Epithelial cell of prostate (primary cell): ENCODE measurements at regions not wholly inside any gene's neighbourhood (a gene's known extent, or its start where the extent isn't known, plus 50 kb on each side); places are given as distances from the start of the nearest gene placed in this dataset.

Experiments
- DNase-seq: peaks from one replicate; pipeline ENCODE4 v3.0.0-alpha.2; 2011; ENCODE audit warnings: low read depth, low spot score
- H3K27ac ChIP-seq: fragments of 450-650 bp; 2 replicates; pipeline ENCODE4 v1.5.1; 2017; ENCODE audit warnings: mild to moderate bottlenecking

DNA sequence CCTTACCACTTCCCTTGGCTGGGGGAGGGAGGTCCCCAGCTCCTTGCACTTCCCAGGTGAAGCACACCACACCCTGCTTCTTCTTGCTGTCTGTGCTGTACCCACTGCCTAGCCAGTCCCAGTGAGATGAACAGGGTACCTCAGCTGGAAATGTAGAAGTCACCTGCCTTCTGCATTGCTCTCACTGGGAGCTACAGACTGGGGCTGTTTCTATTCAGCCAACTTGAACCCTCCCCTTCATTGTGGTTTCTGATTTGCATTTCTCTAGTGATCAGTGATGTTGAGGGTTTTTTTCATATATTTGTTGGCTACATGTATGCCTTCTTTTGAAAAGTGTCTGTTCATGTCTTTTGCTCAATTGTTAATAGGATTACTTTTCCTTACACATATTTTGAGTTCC lies 222.8 kb downstream of the DDX3Y start:
- no peak overlapping the region for H3K27ac ChIP-seq
- no peak for DNase-seq

DNA sequence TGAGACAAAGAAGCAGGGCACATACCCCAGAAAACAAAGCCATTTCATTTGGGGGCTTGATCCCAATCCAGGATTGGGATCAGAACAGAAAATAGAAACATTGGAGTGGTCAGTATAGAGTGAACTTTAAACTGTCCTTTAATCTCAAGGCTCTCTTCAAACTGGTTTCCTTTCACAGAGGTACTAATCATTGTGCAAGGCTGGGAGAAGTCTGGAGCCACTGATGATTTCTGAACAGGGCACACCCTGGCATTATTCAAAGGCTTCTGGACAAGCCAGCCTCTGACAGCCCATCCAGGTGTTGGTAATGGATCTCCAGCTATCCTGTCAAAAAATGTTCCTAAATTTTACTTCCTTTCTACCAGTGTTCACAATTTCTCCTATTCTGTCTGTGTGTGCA lies 244.5 kb downstream of the DDX3Y start:
- no peak for DNase-seq
- H3K27ac ChIP-seq: no peak overlapping the region

- no peak for DNase-seq
- H3K27ac ChIP-seq: peak overlapping the region; percentile 46
Measured at GRCh38 chrY:13167698-13168097, 263.0 kb downstream of the DDX3Y start.

GRCh38 chrY:13168257-13168656 lies 263.6 kb downstream of the DDX3Y start:
- H3K27ac ChIP-seq: peak overlapping the region; percentile 46

More at GRCh38 chrY:13168257-13168656, 263.6 kb downstream of the DDX3Y start:
- peak; percentile 76 for DNase-seq
